ENCODE measurements at regions not wholly inside any gene's neighbourhood (a gene's known extent, or its start where the extent isn't known, plus 50 kb on each side); places are given as distances from the start of the nearest gene placed in this dataset.

DNA sequence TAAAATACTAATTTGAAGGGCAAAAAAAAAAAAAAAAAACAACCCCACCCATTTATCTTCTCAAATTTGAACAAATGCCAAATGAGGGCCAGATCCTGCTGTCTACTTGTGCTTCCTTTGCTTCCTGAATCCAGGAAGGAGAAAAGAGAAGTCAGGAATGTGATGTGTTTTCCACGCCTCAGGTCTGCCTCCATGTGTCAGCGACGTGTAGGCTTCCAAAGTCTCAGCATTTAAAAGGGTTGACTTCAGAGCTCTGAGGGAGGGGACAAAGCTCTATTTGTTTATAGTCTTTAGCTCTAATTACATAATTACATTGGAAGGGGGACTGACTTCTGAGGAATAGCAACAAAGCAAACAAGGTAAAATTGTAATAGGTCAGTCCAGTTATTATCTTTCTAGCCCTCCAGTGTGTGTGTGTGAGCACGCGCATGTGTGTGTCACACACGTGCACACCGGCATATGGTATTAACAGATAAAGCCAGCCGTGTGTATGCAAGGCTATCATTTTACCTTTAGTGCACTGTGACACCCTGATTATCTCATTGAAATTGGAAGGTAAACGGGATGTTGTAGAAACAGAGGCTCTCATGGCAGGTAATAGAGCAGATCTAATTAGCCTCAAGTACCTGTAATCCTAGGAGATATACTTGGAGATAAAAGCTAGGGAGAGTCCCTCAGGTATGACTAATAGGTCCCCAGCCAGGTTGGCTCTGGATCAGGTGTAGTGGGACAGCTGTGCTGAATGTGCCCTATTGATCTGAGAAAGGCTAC lies 911.4 kb upstream of the ZEB2 start:
- no peak overlapping the region for H3K27ac Mint-ChIP-seq

DNA sequence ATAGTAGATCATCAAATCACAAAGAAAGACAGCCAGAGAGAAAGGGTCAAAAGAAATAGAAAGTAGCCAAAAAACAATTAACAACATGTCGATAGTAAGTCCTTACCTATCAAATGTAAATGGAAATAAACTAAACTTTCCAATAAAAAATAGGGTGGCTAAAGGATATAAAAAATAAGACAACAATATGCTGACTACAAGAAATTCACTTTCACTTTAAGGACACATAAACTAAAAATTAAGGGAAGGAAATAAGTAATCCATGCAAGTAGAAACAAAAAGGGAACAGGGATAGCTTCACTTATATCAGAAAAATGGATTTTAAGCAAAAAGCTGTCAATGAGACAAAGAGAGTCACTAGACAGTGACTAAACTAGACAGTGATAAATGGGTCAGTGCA lies 903.9 kb upstream of the ZEB2 start:
- no peaks in the 10 kb centered on the region for H3K4me1 Mint-ChIP-seq
- H3K4me3 Mint-ChIP-seq = no peak overlapping the region
- peaks cover 3% of the 10 kb centered on the region for H3K36me3 Mint-ChIP-seq (ENCODE audit: low read depth)
- no peak overlapping the region for H3K27ac Mint-ChIP-seq
- H3K9me3 Mint-ChIP-seq = peaks cover 28% of the 10 kb centered on the region
- no peaks in the 10 kb centered on the region for H3K27me3 Mint-ChIP-seq (ENCODE audit: low read depth)
- TF ChIP-seq, protein P1, sequence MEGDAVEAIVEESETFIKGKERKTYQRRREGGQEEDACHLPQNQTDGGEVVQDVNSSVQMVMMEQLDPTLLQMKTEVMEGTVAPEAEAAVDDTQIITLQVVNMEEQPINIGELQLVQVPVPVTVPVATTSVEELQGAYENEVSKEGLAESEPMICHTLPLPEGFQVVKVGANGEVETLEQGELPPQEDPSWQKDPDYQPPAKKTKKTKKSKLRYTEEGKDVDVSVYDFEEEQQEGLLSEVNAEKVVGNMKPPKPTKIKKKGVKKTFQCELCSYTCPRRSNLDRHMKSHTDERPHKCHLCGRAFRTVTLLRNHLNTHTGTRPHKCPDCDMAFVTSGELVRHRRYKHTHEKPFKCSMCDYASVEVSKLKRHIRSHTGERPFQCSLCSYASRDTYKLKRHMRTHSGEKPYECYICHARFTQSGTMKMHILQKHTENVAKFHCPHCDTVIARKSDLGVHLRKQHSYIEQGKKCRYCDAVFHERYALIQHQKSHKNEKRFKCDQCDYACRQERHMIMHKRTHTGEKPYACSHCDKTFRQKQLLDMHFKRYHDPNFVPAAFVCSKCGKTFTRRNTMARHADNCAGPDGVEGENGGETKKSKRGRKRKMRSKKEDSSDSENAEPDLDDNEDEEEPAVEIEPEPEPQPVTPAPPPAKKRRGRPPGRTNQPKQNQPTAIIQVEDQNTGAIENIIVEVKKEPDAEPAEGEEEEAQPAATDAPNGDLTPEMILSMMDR (IDR thresholded peaks at IDR 0.05; ENCODE audit: unreplicated experiment in 3 of 3) = no peak

More for the DNA sequence above, 911.4 kb upstream of the ZEB2 start:
- TF ChIP-seq, protein P1 (IDR thresholded peaks at IDR 0.05; ENCODE audit: unreplicated experiment in 3 of 3) = peak in 2 of 3 experiments; percentile 30 to 41
- H3K4me1 Mint-ChIP-seq = no peaks in the 10 kb centered on the region
- H3K9me3 Mint-ChIP-seq = no peaks in the 10 kb centered on the region
- no peak overlapping the region for H3K4me3 Mint-ChIP-seq
- no peaks in the 10 kb centered on the region for H3K27me3 Mint-ChIP-seq (ENCODE audit: low read depth)
- no peaks in the 10 kb centered on the region for H3K36me3 Mint-ChIP-seq (ENCODE audit: low read depth)

- H3K9me3 Mint-ChIP-seq = peaks cover 31% of the 10 kb centered on the region
- TF ChIP-seq, protein P1 (IDR thresholded peaks at IDR 0.05; ENCODE audit: unreplicated experiment in 3 of 3) = no peak
- no peak overlapping the region for H3K4me3 Mint-ChIP-seq
- no peak overlapping the region for H3K27ac Mint-ChIP-seq
- peaks cover 3% of the 10 kb centered on the region for H3K36me3 Mint-ChIP-seq (ENCODE audit: low read depth)
- H3K4me1 Mint-ChIP-seq = no peaks in the 10 kb centered on the region
- no peaks in the 10 kb centered on the region for H3K27me3 Mint-ChIP-seq (ENCODE audit: low read depth)
Measured at GRCh38 chr2:145422576-145422975, 902.7 kb upstream of the ZEB2 start.

GRCh38 chr2:145421841-145422240 lies 901.9 kb upstream of the ZEB2 start:
- Mint-ChIP-seq H3K9me3 (peaks cover 32% of the 10 kb centered on the region), H3K36me3 (ENCODE audit: low read depth) (peaks cover 3% of the 10 kb centered on the region), H3K27ac (no peak overlapping the region), H3K4me1 (no peaks in the 10 kb centered on the region), H3K4me3 (no peak overlapping the region), H3K27me3 (ENCODE audit: low read depth) (no peaks in the 10 kb centered on the region)
- TF ChIP-seq, protein P1 (IDR thresholded peaks at IDR 0.05; ENCODE audit: unreplicated experiment in 3 of 3) = no peak

DNA sequence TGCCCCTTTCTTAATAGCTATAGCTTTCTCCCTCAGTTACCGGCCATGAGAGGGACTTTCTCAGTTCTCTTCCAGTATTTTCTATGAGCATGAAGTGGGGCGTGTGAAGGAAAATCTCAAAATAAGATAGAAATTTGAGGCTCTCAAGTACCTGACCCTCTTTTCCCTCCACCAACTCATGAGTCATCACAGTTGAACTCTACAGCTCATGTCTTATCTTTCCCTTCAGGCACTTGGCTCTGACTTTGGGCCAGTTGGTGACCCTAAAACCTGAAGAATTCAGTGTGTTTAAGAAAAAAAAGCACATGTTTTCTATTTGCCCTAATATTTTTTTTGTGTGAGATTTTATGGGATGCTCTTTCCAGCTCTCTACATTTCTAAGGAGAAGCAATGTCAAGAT lies 896.7 kb upstream of the ZEB2 start:
- TF ChIP-seq, protein P1 (IDR thresholded peaks at IDR 0.05; ENCODE audit: unreplicated experiment in 3 of 3) = no peak
- H3K9me3 Mint-ChIP-seq = peaks cover 35% of the 10 kb centered on the region

DNA sequence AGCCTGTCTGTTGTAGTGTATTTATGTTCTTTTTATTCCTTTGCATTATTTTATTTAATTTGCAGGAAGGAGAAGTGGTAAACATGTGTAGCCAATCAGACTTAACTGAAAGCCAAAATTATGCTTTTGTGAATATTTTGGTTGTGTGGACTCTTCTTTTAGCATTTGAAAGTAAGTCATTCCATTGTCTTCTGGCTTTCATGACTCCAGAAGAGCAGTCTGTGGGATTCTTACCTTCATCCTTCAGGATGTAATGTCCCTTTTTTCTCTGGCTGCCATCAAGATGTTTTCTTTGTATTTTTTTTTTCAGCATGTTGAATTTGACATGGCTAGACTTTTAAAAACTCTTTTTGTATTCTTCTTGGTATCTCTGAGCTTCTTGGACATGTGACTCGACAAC lies 895.2 kb upstream of the ZEB2 start:
- TF ChIP-seq, protein P1 (IDR thresholded peaks at IDR 0.05; ENCODE audit: unreplicated experiment in 3 of 3) = no peak
- Mint-ChIP-seq H3K36me3 (ENCODE audit: low read depth) (no peaks in the 10 kb centered on the region), H3K4me1 (no peaks in the 10 kb centered on the region), H3K27ac (no peak overlapping the region), H3K27me3 (ENCODE audit: low read depth) (no peaks in the 10 kb centered on the region), H3K9me3 (peaks cover 25% of the 10 kb centered on the region), H3K4me3 (no peak overlapping the region)

More for the DNA sequence above, 896.7 kb upstream of the ZEB2 start:
- no peaks in the 10 kb centered on the region for H3K36me3 Mint-ChIP-seq (ENCODE audit: low read depth)
- H3K4me3 Mint-ChIP-seq = no peak overlapping the region
- H3K27me3 Mint-ChIP-seq (ENCODE audit: low read depth) = no peaks in the 10 kb centered on the region
- no peaks in the 10 kb centered on the region for H3K4me1 Mint-ChIP-seq
- H3K27ac Mint-ChIP-seq = no peak overlapping the region
